ENCODE measurements at regions not wholly inside any gene's neighbourhood (a gene's known extent, or its start where the extent isn't known, plus 50 kb on each side); places are given as distances from the start of the nearest gene placed in this dataset.
"Not testable (repeated sequence)": the region's sequence is repeated elsewhere in the genome, so short reads cannot be mapped to it uniquely, and the experiment has no call there.

DNA sequence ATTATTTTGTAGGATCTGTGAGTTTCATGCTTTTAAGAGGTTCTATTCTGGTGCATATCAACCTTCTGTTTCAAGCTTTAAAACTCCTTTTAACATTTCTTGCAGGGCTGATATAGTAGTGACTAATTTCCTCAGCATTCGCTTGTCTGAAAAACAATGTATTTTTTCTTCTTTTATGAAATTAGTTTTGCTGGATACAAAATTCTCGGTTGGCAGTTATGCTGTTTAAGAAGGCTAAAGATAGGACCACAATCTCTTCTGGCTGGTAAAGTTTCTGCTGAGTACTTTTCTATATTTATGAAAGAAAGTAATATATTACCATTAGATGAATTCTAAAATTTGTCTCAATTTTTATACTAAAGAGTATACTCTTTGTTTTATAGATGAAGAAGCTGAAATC, 487.8 kb upstream of the SPRY2 start:
- no peak for DNase-seq (ENCODE audit: low read depth)
- TF ChIP-seq CTCF (conservative IDR thresholded peaks at IDR 0.05; ENCODE audit: low read length) = no peak
- no peak overlapping the region for H3K4me3 ChIP-seq (ENCODE audit: low read length)

DNA sequence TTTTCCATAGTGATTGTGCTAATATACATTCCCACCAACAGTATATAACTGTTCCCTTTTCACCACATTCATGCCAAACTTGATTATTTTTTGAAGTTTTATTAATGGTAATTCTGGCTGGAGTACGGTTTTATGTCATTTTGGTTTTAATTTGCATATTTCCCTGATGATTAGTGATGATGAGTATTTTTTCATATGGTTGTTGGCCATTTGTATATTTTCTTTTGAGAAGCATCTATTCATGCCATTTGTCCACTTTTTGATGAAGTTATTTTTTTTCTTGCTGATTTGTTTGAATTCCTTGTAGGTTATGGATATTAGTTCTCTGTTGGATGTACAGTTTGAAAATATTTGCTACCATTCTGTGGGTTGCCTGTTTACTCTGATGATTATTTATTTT, 484.4 kb upstream of the SPRY2 start:
- no peak for TF ChIP-seq CTCF (conservative IDR thresholded peaks at IDR 0.05; ENCODE audit: low read length)
- no peak overlapping the region for H3K4me3 ChIP-seq (ENCODE audit: low read length)
- DNase-seq (ENCODE audit: low read depth) = no peak

GRCh38 chr13:80824229-80824628, 483.3 kb upstream of the SPRY2 start:
- no peak for DNase-seq (ENCODE audit: low read depth)
- no peak overlapping the region for H3K4me3 ChIP-seq (ENCODE audit: low read length)
- no peak for TF ChIP-seq CTCF (conservative IDR thresholded peaks at IDR 0.05; ENCODE audit: low read length)

DNA sequence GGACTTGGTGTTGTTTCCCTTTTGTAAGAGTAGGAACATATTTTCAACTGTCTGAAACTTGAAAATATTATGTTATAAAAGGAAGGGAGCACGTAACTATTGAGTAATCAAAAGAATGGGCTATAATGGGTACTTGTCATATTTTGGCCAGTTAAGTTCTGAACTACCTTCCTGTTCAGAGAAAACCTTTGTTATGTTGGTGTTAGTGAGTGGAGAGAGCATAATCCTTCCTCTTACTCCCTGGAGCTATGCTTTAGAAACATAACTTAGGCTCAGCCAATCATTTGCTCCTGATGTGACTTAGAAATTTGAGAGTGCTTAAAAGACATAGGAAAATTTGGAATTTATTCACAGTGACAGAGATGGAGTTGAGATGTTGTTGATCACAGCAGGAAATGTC, 482.5 kb upstream of the SPRY2 start:
- H3K4me3 ChIP-seq (ENCODE audit: low read length) = no peak overlapping the region
- no peak for DNase-seq (ENCODE audit: low read depth)
- no peak for TF ChIP-seq CTCF (conservative IDR thresholded peaks at IDR 0.05; ENCODE audit: low read length)

DNA sequence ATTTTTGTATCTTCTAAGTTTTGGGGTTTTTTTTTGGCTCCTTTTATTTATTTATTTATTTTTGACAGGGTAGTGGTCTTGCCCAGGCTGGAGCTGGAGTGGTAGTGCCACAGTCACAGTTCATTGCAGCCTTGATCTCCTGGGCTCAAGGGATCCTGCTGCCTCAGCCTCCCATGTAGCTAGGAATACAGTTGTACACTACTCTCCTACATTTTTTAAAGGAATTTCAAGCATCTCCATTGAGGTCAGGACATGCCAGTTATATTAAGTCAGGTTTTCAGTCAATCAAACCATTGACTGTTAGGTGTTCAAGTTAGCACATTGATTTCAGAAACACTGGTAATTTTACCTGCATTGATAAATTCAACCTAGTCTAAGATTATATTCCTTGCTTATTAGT, 480.5 kb upstream of the SPRY2 start:
- no peak overlapping the region for H3K4me3 ChIP-seq (ENCODE audit: low read length)
- no peak for DNase-seq (ENCODE audit: low read depth)
- no peak for TF ChIP-seq CTCF (conservative IDR thresholded peaks at IDR 0.05; ENCODE audit: low read length)

- DNase-seq (ENCODE audit: low read depth) = no peak
- H3K4me3 ChIP-seq (ENCODE audit: low read length) = no peak overlapping the region
- TF ChIP-seq CTCF (conservative IDR thresholded peaks at IDR 0.05; ENCODE audit: low read length) = no peak
These were observed 477.1 kb upstream of the SPRY2 start for GRCh38 chr13:80817979-80818378.

- DNase-seq (ENCODE audit: low read depth) = no peak
- no peak overlapping the region for H3K4me3 ChIP-seq (ENCODE audit: low read length)
- no peak for TF ChIP-seq CTCF (conservative IDR thresholded peaks at IDR 0.05; ENCODE audit: low read length)
These were observed 473.6 kb upstream of the SPRY2 start for GRCh38 chr13:80814541-80814940.

- H3K4me3 ChIP-seq (ENCODE audit: low read length); DNase-seq (ENCODE audit: low read depth): not testable (repeated sequence)
These were observed 469.4 kb upstream of the SPRY2 start for GRCh38 chr13:80810294-80810693.

Data from AG10803 (cell line).